Fibroblast of skin of right biceps (primary cell): ENCODE measurements at regions not wholly inside any gene's neighbourhood (a gene's known extent, or its start where the extent isn't known, plus 50 kb on each side); places are given as distances from the start of the nearest gene placed in this dataset.
A peak's percentile ranks its signal among the peaks of the same experiment; 100 is the strongest.
"Not testable (repeated sequence)": the region's sequence is repeated elsewhere in the genome, so short reads cannot be mapped to it uniquely, and the experiment has no call there.

ENCODE experiments used
- DNase-seq: peaks from one replicate; pipeline ENCODE4 v3.0.0-alpha.2; 2013

- DNase-seq = no peak
Measured at GRCh38 chr4:33911959-33912358, 2332.4 kb downstream of the ARAP2 start.

- no peak for DNase-seq
Measured at GRCh38 chr4:33914386-33914785, 2329.9 kb downstream of the ARAP2 start.

GRCh38 chr4:33923469-33923868 is 2320.8 kb downstream of the ARAP2 start:
- DNase-seq = no peak

- DNase-seq = peak; percentile 83
Measured at GRCh38 chr4:33924239-33924638, 2320.1 kb downstream of the ARAP2 start.

- peak; percentile 79 for DNase-seq
Measured at GRCh38 chr4:33924811-33925210, 2319.5 kb downstream of the ARAP2 start.

GRCh38 chr4:33930497-33930896 is 2313.8 kb downstream of the ARAP2 start:
- peak; percentile 63 for DNase-seq

GRCh38 chr4:33931026-33931425 is 2313.3 kb downstream of the ARAP2 start:
- no peak for DNase-seq

GRCh38 chr4:33940281-33940680 is 2304.0 kb downstream of the ARAP2 start:
- DNase-seq = no peak

GRCh38 chr4:33941854-33942253 is 2302.5 kb downstream of the ARAP2 start:
- DNase-seq = peak; percentile 20

GRCh38 chr4:33948921-33949320 is 2295.4 kb downstream of the ARAP2 start:
- DNase-seq = no peak

GRCh38 chr4:33953848-33954247 is 2290.5 kb downstream of the ARAP2 start:
- not testable (repeated sequence) for DNase-seq

- DNase-seq = no peak
Measured at GRCh38 chr4:33954759-33955158, 2289.6 kb downstream of the ARAP2 start.

GRCh38 chr4:33959519-33959918 is 2284.8 kb downstream of the ARAP2 start:
- DNase-seq = peak; percentile 80

GRCh38 chr4:33961761-33962160 is 2282.6 kb downstream of the ARAP2 start:
- DNase-seq = peak; percentile 71

- no peak for DNase-seq
Measured at GRCh38 chr4:33966808-33967207, 2277.5 kb downstream of the ARAP2 start.

- no peak for DNase-seq
Measured at GRCh38 chr4:33974270-33974669, 2270.0 kb downstream of the ARAP2 start.

GRCh38 chr4:33975995-33976394 is 2268.3 kb downstream of the ARAP2 start:
- DNase-seq = no peak

- not testable (repeated sequence) for DNase-seq
Measured at GRCh38 chr4:33979781-33980180, 2264.5 kb downstream of the ARAP2 start.

- DNase-seq = no peak
Measured at GRCh38 chr4:33980361-33980760, 2264.0 kb downstream of the ARAP2 start.

- DNase-seq = no peak
Measured at GRCh38 chr4:33989820-33990443, 2254.4 kb downstream of the ARAP2 start.

GRCh38 chr4:33996075-33996718 is 2248.1 kb downstream of the ARAP2 start:
- peak; percentile 41 for DNase-seq

- no peak for DNase-seq
Measured at GRCh38 chr4:33998291-33998690, 2246.0 kb downstream of the ARAP2 start.

GRCh38 chr4:34000356-34000755 is 2244.0 kb downstream of the ARAP2 start:
- no peak for DNase-seq

- DNase-seq = not testable (repeated sequence)
Measured at GRCh38 chr4:34006540-34006939, 2237.8 kb downstream of the ARAP2 start.

GRCh38 chr4:34009951-34010350 is 2234.4 kb downstream of the ARAP2 start:
- no peak for DNase-seq
